Liver (tissue), 8 donors: ENCODE measurements at regions not wholly inside any gene's neighbourhood (a gene's known extent, or its start where the extent isn't known, plus 50 kb on each side); places are given as distances from the start of the nearest gene placed in this dataset.
"Not testable (repeated sequence)": the region's sequence is repeated elsewhere in the genome, so short reads cannot be mapped to it uniquely, and the experiment has no call there.

ENCODE experiments used
- DNase-seq: peaks from one replicate; pipeline ENCODE4 v3.0.0-alpha.2; 2017; ENCODE audit warnings: low spot score
- H3K27ac ChIP-seq, 2 donors: one replicate each; pipeline ENCODE4 v1.7.0; 2013; ENCODE audit warnings: inconsistent platforms in 2 of 2, low read length in 2 of 2, control low read depth in 1 of 2, low read depth in 1 of 2, mild to moderate bottlenecking in 1 of 2
- H3K27me3 ChIP-seq, 4 donors: one replicate each; pipeline versions ENCODE4 v1.6.1 to v1.7.0; 2013; ENCODE audit warnings: low read length in 3 of 4, inconsistent platforms in 1 of 4, mild to moderate bottlenecking in 1 of 4, moderate library complexity in 1 of 4; ENCODE audit not compliant: control insufficient read depth in 4 of 4, insufficient read depth in 4 of 4
- H3K36me3 ChIP-seq, 4 donors: one replicate each; pipeline versions ENCODE4 v1.6.1 to v1.7.0; 2013; ENCODE audit warnings: low read length in 3 of 4, mild to moderate bottlenecking in 3 of 4, low read depth in 1 of 4, moderate library complexity in 1 of 4; ENCODE audit not compliant: control insufficient read depth in 4 of 4, insufficient read depth in 3 of 4
- H3K4me1 ChIP-seq, 4 donors: one replicate each; pipeline versions ENCODE4 v1.6.1 to v1.7.0; 2013; ENCODE audit warnings: low read length in 3 of 4, mild to moderate bottlenecking in 3 of 4, moderate library complexity in 1 of 4; ENCODE audit not compliant: control insufficient read depth in 4 of 4, insufficient read depth in 4 of 4
- H3K4me3 ChIP-seq, 3 donors: one replicate each; pipeline versions ENCODE4 v1.6.1 to v1.7.0; 2013; ENCODE audit warnings: low read length in 3 of 3, control low read depth in 1 of 3, low read depth in 1 of 3, mild to moderate bottlenecking in 1 of 3
- H3K9ac ChIP-seq, 2 donors: one replicate each; pipeline ENCODE4 v1.7.0; 2013; ENCODE audit warnings: low read length in 2 of 2, mild to moderate bottlenecking in 2 of 2, moderate library complexity in 2 of 2, control low read depth in 1 of 2, low read depth in 1 of 2
- H3K9me3 ChIP-seq, 4 donors: one replicate each; pipeline versions ENCODE4 v1.6.1 to v1.7.0; 2013; ENCODE audit warnings: low read length in 3 of 4; ENCODE audit not compliant: control insufficient read depth in 4 of 4
- ATF3 ChIP-seq: IDR thresholded peaks from 2 replicates; pipeline ENCODE4 v1.6.1; 2016; ENCODE audit warnings: antibody characterized with exemption
- CTCF ChIP-seq: fragments of 150-350 bp; IDR thresholded peaks from 2 replicates; pipeline ENCODE4 v1.5.1; 2017; ENCODE audit warnings: improper control_type of control experiment, low read depth, low read length; ENCODE audit not compliant: missing input control
- EGR1 ChIP-seq, 2 donors: IDR thresholded peaks; 2 replicates each; pipeline ENCODE4 v1.6.1; 2016 to 2018; ENCODE audit warnings: antibody characterized with exemption in 2 of 2, low read depth in 2 of 2
- FOXA1 ChIP-seq: IDR thresholded peaks from 2 replicates; pipeline ENCODE4 v1.6.1; 2016; ENCODE audit warnings: antibody characterized with exemption
- FOXA2 ChIP-seq: IDR thresholded peaks from 2 replicates; pipeline ENCODE4 v1.6.1; 2016; ENCODE audit warnings: antibody characterized with exemption
- GABPA ChIP-seq, 2 donors: IDR thresholded peaks in 1 of 2; conservative IDR thresholded peaks in 1 of 2; 2 replicates each; pipeline ENCODE4 v1.6.1; 2016; ENCODE audit warnings: antibody characterized with exemption in 2 of 2, mild to moderate bottlenecking in 1 of 2, moderate library complexity in 1 of 2
- HNF4A ChIP-seq, 2 donors: conservative IDR thresholded peaks; 2 replicates each; pipeline ENCODE4 v1.6.1; 2016; ENCODE audit warnings: antibody characterized with exemption in 2 of 2, mild to moderate bottlenecking in 2 of 2
- HNF4G ChIP-seq: IDR thresholded peaks from 2 replicates; pipeline ENCODE4 v1.6.1; 2016; ENCODE audit warnings: antibody characterized with exemption
- JUND ChIP-seq, 2 donors: IDR thresholded peaks; 2 replicates each; pipeline ENCODE4 v1.6.1; 2016; ENCODE audit warnings: antibody characterized with exemption in 2 of 2
- RAD21 ChIP-seq, 2 donors: IDR thresholded peaks; 2 replicates each; pipeline ENCODE4 v1.6.1; 2016; ENCODE audit warnings: antibody characterized with exemption in 2 of 2, mild to moderate bottlenecking in 2 of 2
- REST ChIP-seq: IDR thresholded peaks from 2 replicates; pipeline ENCODE4 v1.6.1; 2016; ENCODE audit warnings: antibody characterized with exemption, mild to moderate bottlenecking
- RXRA ChIP-seq, 2 donors: IDR thresholded peaks; 2 replicates each; pipeline ENCODE4 v1.6.1; 2017 to 2018; ENCODE audit warnings: antibody characterized with exemption in 2 of 2, mild to moderate bottlenecking in 1 of 2
- SP1 ChIP-seq: IDR thresholded peaks from 2 replicates; pipeline ENCODE4 v1.6.1; 2018; ENCODE audit warnings: antibody characterized with exemption, mild to moderate bottlenecking
- TAF1 ChIP-seq: conservative IDR thresholded peaks from 2 replicates; pipeline ENCODE4 v1.6.1; 2016; ENCODE audit warnings: antibody characterized with exemption, mild to moderate bottlenecking
- YY1 ChIP-seq: IDR thresholded peaks from 2 replicates; pipeline ENCODE4 v1.6.1; 2016; ENCODE audit warnings: antibody characterized with exemption, mild to moderate bottlenecking
- ZBTB33 ChIP-seq: IDR thresholded peaks from 2 replicates; pipeline ENCODE4 v1.6.1; 2016; ENCODE audit warnings: antibody characterized with exemption
- WGBS: extraction: QIAGEN DNeasy Blood & Tissue Kit; methylation state at CpG from one replicate; pipeline ENCODE4 v1.1.7; 2013; 5-methylcytosine and 5-hydroxymethylcytosine counted together
- TF ChIP-seq, protein P1 (sequence below): IDR thresholded peaks from 2 replicates; pipeline ENCODE4 v1.6.1; 2016; ENCODE audit warnings: antibody characterized with exemption
- donor health status: healthy.
- donor health status: healthy.
- donor health status: healthy.
- donor health status: healthy.
- donor health status: healthy.

GRCh38 chr13:70985371-70985770 lies 877.1 kb upstream of the KLHL1 start:
- H3K27me3 ChIP-seq, result peaks cover 0 to 5% (median 0%) of the 10 kb centered on the region in 4 donors
- no peak overlapping the region for H3K9ac ChIP-seq
- no peaks in the 10 kb centered on the region for H3K9me3 ChIP-seq
- DNase-seq, result no peak
- no peaks in the 10 kb centered on the region for H3K36me3 ChIP-seq
- no peak overlapping the region for H3K4me3 ChIP-seq
- TF ChIP-seq JUND (IDR thresholded peaks at IDR 0.05) (no peak), HNF4G (no peak), TAF1 (no peak), FOXA2 (no peak), RXRA (IDR thresholded peaks at IDR 0.05) (no peak), RAD21 (IDR thresholded peaks at IDR 0.05) (no peak), ZBTB33 (no peak), EGR1 (IDR thresholded peaks at IDR 0.05; ENCODE audit: low read depth in 2 of 2) (no peak), SP1 (no peak), REST (no peak), HNF4A (conservative IDR thresholded peaks at IDR 0.05) (no peak), GABPA (IDR thresholded peaks at IDR 0.05 in 1 of 2, conservative IDR thresholded peaks at IDR 0.05 in 1 of 2) (no peak)
- TF ChIP-seq, protein P1, sequence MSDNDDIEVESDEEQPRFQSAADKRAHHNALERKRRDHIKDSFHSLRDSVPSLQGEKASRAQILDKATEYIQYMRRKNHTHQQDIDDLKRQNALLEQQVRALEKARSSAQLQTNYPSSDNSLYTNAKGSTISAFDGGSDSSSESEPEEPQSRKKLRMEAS, result no peak
- no peak overlapping the region for H3K27ac ChIP-seq
- H3K4me1 ChIP-seq, result no peaks in the 10 kb centered on the region
- 75% methylated on average over 2 of the region's 2 CpGs for WGBS

DNA sequence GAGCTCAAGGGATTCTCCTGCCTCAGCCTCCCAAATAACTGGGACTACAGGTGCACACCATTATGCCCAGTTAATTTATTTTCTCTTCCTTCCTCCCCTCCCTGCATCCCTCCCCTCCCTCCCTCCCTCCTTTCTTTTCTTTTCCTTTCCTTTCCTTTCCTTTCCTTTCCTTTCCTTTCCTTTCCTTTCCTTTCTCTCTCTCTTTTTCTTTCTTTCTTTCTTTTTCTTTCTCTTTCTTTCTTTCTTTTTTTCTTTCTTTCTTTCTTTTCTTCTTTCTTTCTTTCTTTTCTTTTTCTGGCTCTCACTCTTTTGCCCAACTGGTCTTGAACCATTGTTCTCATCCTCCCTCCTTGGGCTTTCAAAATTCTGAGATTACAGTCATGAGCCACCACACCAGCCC lies 873.0 kb upstream of the KLHL1 start:
- not testable (repeated sequence) for H3K4me1 ChIP-seq, H3K27ac ChIP-seq, H3K36me3 ChIP-seq, H3K4me3 ChIP-seq, H3K9me3 ChIP-seq, H3K27me3 ChIP-seq, H3K9ac ChIP-seq, DNase-seq

DNA sequence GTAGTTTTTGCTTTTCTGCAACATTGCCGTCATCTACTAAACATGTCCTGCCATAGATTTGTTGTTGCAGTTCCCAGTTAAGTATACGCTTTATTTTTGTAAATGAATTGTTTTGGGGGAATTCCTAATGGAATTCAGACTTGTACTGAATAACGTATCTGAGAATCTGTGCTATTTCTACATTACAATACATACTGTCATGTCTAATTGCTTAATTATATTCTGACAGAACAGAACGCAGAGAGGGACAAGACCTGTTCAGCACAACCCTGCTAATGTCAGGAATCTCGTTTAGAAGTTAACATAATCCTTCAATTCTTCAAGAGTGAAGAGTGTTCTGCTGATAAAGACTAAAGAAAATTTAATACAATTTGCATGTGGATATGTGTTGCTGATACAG lies 861.1 kb upstream of the KLHL1 start:
- no peak for DNase-seq
- H3K9me3 ChIP-seq, result peaks cover 0 to 2% (median 0%) of the 10 kb centered on the region in 4 donors
- no peak overlapping the region for H3K27ac ChIP-seq
- 69% methylated on average over 5 of the region's 5 CpGs for WGBS
- H3K27me3 ChIP-seq, result peaks cover 0 to 2% (median 0%) of the 10 kb centered on the region in 4 donors
- H3K36me3 ChIP-seq, result no peaks in the 10 kb centered on the region
- H3K4me1 ChIP-seq, result no peaks in the 10 kb centered on the region
- no peak overlapping the region for H3K9ac ChIP-seq
- no peak overlapping the region for H3K4me3 ChIP-seq
- TF ChIP-seq GABPA (IDR thresholded peaks at IDR 0.05 in 1 of 2, conservative IDR thresholded peaks at IDR 0.05 in 1 of 2), result no peak
- TF ChIP-seq EGR1 (IDR thresholded peaks at IDR 0.05; ENCODE audit: low read depth in 2 of 2), result no peak
- no peak for TF ChIP-seq ZBTB33
- TF ChIP-seq ATF3, result no peak
- TF ChIP-seq FOXA2, result no peak
- TF ChIP-seq TAF1, result no peak
- no peak for TF ChIP-seq RAD21 (IDR thresholded peaks at IDR 0.05)
- TF ChIP-seq RXRA (IDR thresholded peaks at IDR 0.05), result no peak
- TF ChIP-seq JUND (IDR thresholded peaks at IDR 0.05), result no peak
- TF ChIP-seq FOXA1, result no peak
- no peak for TF ChIP-seq HNF4A (conservative IDR thresholded peaks at IDR 0.05)
- no peak for TF ChIP-seq CTCF
- no peak for TF ChIP-seq HNF4G
- TF ChIP-seq YY1, result no peak
- TF ChIP-seq, protein P1, result no peak
